Ovary (tissue), 7 donors: ENCODE measurements at regions not wholly inside any gene's neighbourhood (a gene's known extent, or its start where the extent isn't known, plus 50 kb on each side); places are given as distances from the start of the nearest gene placed in this dataset.

Source experiments
- DNase-seq, 5 donors: peaks; one replicate each; pipeline ENCODE4 v3.0.0-alpha.2; 2019 to 2020
- H3K27ac ChIP-seq, 2 donors: fragments of 200-600 bp; one replicate each; pipeline versions ENCODE4 v1.5.1 to v1.8.0; 2019 to 2022
- H3K27me3 ChIP-seq: fragments of 200-600 bp; one replicate; pipeline ENCODE4 v1.8.0; 2022
- H3K36me3 ChIP-seq: fragments of 200-600 bp; sonication (generic); one replicate; pipeline ENCODE4 v1.5.1; 2019
- H3K4me1 ChIP-seq: one replicate; pipeline ENCODE4 v1.8.1; 2013; ENCODE audit warnings: mild to moderate bottlenecking, moderate library complexity; ENCODE audit not compliant: insufficient read depth
- H3K4me3 ChIP-seq: fragments of 200-600 bp; sonication (generic); one replicate; pipeline ENCODE4 v1.5.1; 2017
- H3K9me3 ChIP-seq, 2 donors: fragments of 200-600 bp in 1 of 2; sonication (generic) in 1 of 2; one replicate each; pipeline versions ENCODE4 v1.5.1 to v1.8.1; 2013 to 2019; ENCODE audit warnings: mild to moderate bottlenecking in 1 of 2, moderate library complexity in 1 of 2
- CTCF ChIP-seq, 3 donors: fragments of 450-650 bp in 2 of 3; fragments of 200-600 bp in 1 of 3; IDR thresholded peaks; one replicate each; pipeline versions ENCODE4 v1.5.1 to v1.8.0; 2016 to 2022; ENCODE audit warnings: antibody characterized with exemption in 3 of 3, mild to moderate bottlenecking in 1 of 3
- EP300 ChIP-seq: sonication (generic); formaldehyde crosslinking; IDR thresholded peaks from one replicate; pipeline ENCODE4 v1.6.1; 2017; ENCODE audit warnings: antibody characterized with exemption
- POLR2A ChIP-seq: fragments of 450-650 bp; IDR thresholded peaks from one replicate; pipeline ENCODE4 v1.6.1; 2017; ENCODE audit warnings: antibody characterized with exemption, mild to moderate bottlenecking, moderate library complexity
- WGBS, 3 donors: extraction: QIAGEN DNeasy Blood & Tissue Kit in 1 of 3; methylation state at CpG; one replicate each; pipeline versions ENCODE4 v1.1.5 to v1.1.7; 2013 to 2017; 5-methylcytosine and 5-hydroxymethylcytosine counted together
- intact Hi-C, 4 donors: fragments of 100-400 bp; cut with DNase I; formaldehyde crosslinking; loops; one replicate each; pipeline versions ENCODE4 v1.11.0 to v1.15.1; 2022 to 2023
- donor health status: DM: no; HTN: no; CAD: no; lungs with moderate emphysema.
- donor health status: DM: no; HTN: no; CAD: no.
- donor health status: Bipolar disorder and iron deficiency.
- donor health status: DM: no; HTN: no; CAD: no.
- donor health status: DM: yes; HTN: yes; CAD: no.

- TF ChIP-seq CTCF (IDR thresholded peaks at IDR 0.05) (no peak), POLR2A (no peak), EP300 (no peak)
- no peak overlapping the region for H3K27ac ChIP-seq
- peaks cover 3% of the 10 kb centered on the region for H3K4me1 ChIP-seq
- no peaks in the 10 kb centered on the region for H3K36me3 ChIP-seq
- no peaks in the 10 kb centered on the region for H3K27me3 ChIP-seq
- WGBS, 3 donors, result 81 to 87% (median 86%) methylated on average over 6 of the region's 6 CpGs
- no peak for DNase-seq
- intact Hi-C loops, result no loop called here
- no peaks in the 10 kb centered on the region for H3K9me3 ChIP-seq
- no peak overlapping the region for H3K4me3 ChIP-seq
Observed at GRCh38 chr12:67074072-67074471, 195.1 kb upstream of the CAND1 start.

- no peak overlapping the region for H3K4me3 ChIP-seq
- intact Hi-C loops, result no loop called here
- no peaks in the 10 kb centered on the region for H3K9me3 ChIP-seq
- DNase-seq, result no peak
- H3K4me1 ChIP-seq, result no peaks in the 10 kb centered on the region
- no peaks in the 10 kb centered on the region for H3K36me3 ChIP-seq
- TF ChIP-seq POLR2A, result no peak
- no peak for TF ChIP-seq EP300
- TF ChIP-seq CTCF (IDR thresholded peaks at IDR 0.05), result no peak
- WGBS, 3 donors, result 63 to 84% (median 78%) methylated on average over 1 of the region's 1 CpG
- no peak overlapping the region for H3K27ac ChIP-seq
- no peaks in the 10 kb centered on the region for H3K27me3 ChIP-seq
Observed at GRCh38 chr12:67077617-67078016, 191.5 kb upstream of the CAND1 start.

- Histone ChIP-seq H3K4me3 (no peak overlapping the region), H3K27me3 (no peaks in the 10 kb centered on the region), H3K9me3 (no peaks in the 10 kb centered on the region), H3K4me1 (no peaks in the 10 kb centered on the region), H3K27ac (no peak overlapping the region), H3K36me3 (no peaks in the 10 kb centered on the region)
- intact Hi-C loops, result no loop called here
- 56 to 67% (median 63%) methylated on average over 4 of the region's 4 CpGs for WGBS, 3 donors
- DNase-seq, result no peak
- TF ChIP-seq EP300 (no peak), CTCF (IDR thresholded peaks at IDR 0.05) (no peak), POLR2A (no peak)
Observed at GRCh38 chr12:67078957-67079356, 190.2 kb upstream of the CAND1 start.

GRCh38 chr12:67080637-67081036, 188.5 kb upstream of the CAND1 start:
- H3K4me3 ChIP-seq, result no peak overlapping the region
- WGBS, 3 donors, result 63 to 78% (median 73%) methylated on average over 1 of the region's 1 CpG
- DNase-seq, result no peak
- H3K9me3 ChIP-seq, result no peaks in the 10 kb centered on the region
- no peaks in the 10 kb centered on the region for H3K36me3 ChIP-seq
- no peak for TF ChIP-seq EP300
- no peak for TF ChIP-seq CTCF (IDR thresholded peaks at IDR 0.05)
- TF ChIP-seq POLR2A, result no peak
- H3K4me1 ChIP-seq, result no peaks in the 10 kb centered on the region
- no peak overlapping the region for H3K27ac ChIP-seq
- no peaks in the 10 kb centered on the region for H3K27me3 ChIP-seq
- intact Hi-C loops, result no loop called here

GRCh38 chr12:67082221-67082620, 186.9 kb upstream of the CAND1 start:
- Histone ChIP-seq H3K4me1 (no peaks in the 10 kb centered on the region), H3K9me3 (no peaks in the 10 kb centered on the region), H3K36me3 (no peaks in the 10 kb centered on the region), H3K27ac (no peak overlapping the region), H3K27me3 (no peaks in the 10 kb centered on the region), H3K4me3 (no peak overlapping the region)
- TF ChIP-seq POLR2A, result no peak
- no peak for TF ChIP-seq CTCF (IDR thresholded peaks at IDR 0.05)
- TF ChIP-seq EP300, result no peak
- intact Hi-C loops, result no loop called here
- 21 to 24% (median 23%) methylated on average over 1 of the region's 1 CpG for WGBS, 3 donors
- DNase-seq, result no peak
